ENCODE measurements at regions not wholly inside any gene's neighbourhood (a gene's known extent, or its start where the extent isn't known, plus 50 kb on each side); places are given as distances from the start of the nearest gene placed in this dataset.

DNA sequence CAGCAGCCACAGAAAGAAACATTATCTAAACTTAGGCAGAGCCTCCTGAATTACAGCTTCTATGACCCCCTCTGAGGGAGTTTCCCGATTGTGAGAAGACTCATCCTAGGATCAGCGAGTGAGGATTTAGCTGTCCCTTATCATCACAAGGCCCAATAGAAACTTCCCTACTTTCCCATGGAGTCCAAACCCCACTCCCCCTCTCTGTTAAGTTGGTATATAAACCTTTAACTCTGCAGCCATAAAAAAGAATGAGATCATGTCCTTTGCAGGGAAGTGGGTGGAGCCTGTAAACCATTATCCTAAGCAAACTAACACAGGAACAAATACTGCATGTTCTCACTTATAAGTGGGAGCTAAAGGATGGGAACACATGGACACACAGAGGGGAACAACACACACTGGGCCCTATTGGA is 78.8 kb downstream of the MYL12B start:
- TF ChIP-seq, protein P1, sequence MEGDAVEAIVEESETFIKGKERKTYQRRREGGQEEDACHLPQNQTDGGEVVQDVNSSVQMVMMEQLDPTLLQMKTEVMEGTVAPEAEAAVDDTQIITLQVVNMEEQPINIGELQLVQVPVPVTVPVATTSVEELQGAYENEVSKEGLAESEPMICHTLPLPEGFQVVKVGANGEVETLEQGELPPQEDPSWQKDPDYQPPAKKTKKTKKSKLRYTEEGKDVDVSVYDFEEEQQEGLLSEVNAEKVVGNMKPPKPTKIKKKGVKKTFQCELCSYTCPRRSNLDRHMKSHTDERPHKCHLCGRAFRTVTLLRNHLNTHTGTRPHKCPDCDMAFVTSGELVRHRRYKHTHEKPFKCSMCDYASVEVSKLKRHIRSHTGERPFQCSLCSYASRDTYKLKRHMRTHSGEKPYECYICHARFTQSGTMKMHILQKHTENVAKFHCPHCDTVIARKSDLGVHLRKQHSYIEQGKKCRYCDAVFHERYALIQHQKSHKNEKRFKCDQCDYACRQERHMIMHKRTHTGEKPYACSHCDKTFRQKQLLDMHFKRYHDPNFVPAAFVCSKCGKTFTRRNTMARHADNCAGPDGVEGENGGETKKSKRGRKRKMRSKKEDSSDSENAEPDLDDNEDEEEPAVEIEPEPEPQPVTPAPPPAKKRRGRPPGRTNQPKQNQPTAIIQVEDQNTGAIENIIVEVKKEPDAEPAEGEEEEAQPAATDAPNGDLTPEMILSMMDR (conservative IDR thresholded peaks at IDR 0.05 in 1 of 2, IDR thresholded peaks at IDR 0.05 in 1 of 2; ENCODE audit: extremely low read depth in 1 of 2, insufficient read depth in 1 of 2, low read depth in 1 of 2, low read length in 2 of 2): no peak
- TF ChIP-seq EZH2 (IDR thresholded peaks at IDR 0.05; ENCODE audit: borderline replicate concordance, low read length): no peak
